ENCODE measurements at regions not wholly inside any gene's neighbourhood (a gene's known extent, or its start where the extent isn't known, plus 50 kb on each side); places are given as distances from the start of the nearest gene placed in this dataset.

- DNase-seq (ENCODE audit: low spot score): no peak
These were observed 103.3 kb upstream of the B3GAT1 start for GRCh38 chr11:134515081-134515960.

DNA sequence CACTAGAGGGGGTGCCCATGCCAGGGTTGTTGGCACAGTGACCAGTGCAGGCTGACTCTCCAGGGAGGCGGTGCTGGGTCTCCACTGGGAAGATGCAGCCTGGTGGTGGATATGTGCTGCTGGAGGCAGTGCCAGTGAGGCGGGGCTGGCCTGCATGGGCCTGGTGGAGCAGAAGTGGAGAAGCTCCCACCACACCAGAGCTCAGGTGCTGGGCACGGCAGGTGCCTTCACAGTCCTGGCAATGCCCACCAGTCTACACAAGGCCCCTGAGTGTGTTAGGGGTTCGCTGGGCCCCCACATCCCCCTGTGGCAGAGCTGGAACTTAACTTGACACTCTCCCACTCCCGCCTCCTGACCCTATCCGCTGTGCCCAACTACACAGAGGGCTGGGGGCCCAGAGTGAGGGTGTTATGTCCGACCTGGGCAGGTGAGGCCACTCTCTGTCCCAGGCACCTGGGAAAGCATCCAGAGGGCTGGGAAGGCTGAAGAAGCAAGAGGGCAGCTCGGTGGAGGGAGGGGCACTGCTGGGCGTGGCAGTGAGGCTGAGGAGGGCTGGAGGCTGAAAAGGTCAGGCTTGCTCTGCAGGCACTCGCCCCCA is 102.4 kb upstream of the B3GAT1 start:
- no peak for DNase-seq (ENCODE audit: low spot score)

DNA sequence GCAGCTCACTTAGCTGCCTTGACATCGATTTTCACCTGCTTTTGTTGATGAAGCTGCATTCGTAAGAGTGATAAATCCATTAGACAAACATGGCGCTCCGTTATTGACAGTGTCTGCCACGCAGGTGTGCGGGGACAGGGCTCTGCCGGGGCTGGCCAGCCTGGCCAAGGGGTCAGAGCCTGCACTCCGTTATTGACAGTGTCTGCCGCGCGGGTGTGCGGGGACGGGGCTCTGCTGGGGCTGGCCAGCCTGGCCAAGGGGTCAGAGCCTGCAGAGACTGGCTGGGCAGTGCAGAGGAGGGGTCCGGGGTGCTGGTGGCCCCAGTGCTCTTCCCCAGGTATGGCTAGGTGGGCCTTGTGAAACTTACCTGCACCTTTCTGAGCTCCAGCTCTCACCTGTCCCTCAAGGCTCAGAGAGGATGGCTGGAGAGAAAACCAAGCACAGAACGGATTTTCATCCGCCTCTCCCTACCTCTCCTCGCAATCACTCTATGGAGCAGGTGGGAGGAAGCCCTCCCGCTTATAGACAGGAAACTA is 101.6 kb upstream of the B3GAT1 start:
- DNase-seq (ENCODE audit: low spot score): no peak

- DNase-seq (ENCODE audit: low spot score): no peak
These were observed 100.8 kb upstream of the B3GAT1 start for GRCh38 chr11:134512571-134513538.

DNA sequence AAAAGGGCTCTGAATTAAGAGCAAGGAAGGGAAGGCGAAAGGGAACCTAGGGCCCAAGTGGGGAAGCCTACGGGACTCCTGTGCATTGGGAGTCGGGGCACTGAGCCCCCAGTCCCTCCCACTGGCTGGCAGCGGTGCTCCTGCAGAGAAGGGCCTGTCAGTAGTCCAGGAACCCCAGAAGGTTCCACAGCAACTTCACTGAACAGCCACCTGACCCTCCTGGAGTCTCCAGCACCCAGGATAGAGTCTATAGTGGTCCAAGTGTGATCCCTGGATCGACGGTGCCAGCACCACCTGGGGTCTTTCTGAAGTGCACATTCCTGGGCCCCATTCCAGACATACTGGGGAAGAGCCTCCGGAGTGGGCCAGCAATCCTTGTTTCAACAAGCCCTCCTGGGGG is 100.0 kb upstream of the B3GAT1 start:
- no peak for DNase-seq (ENCODE audit: low spot score)

DNA sequence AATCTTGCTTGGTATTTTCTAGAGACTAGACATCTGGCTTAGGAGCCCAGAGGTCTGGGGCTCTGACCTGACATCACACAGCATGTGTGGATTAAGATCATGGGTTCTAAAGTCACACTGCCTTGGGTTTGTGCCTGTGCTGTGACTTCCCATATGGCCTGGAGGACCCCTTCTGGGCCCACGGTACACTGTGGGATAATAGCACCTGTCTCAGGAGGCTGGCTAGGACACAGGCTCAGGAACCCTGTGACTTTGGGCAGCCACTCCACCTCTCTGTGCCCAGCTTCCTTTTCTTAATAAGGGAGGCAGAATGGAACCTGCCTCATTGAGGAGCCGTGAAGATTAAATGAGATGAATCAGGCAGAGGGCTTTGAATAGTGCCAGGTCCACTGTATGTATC is 99.2 kb upstream of the B3GAT1 start:
- no peak for DNase-seq (ENCODE audit: low spot score)

DNA sequence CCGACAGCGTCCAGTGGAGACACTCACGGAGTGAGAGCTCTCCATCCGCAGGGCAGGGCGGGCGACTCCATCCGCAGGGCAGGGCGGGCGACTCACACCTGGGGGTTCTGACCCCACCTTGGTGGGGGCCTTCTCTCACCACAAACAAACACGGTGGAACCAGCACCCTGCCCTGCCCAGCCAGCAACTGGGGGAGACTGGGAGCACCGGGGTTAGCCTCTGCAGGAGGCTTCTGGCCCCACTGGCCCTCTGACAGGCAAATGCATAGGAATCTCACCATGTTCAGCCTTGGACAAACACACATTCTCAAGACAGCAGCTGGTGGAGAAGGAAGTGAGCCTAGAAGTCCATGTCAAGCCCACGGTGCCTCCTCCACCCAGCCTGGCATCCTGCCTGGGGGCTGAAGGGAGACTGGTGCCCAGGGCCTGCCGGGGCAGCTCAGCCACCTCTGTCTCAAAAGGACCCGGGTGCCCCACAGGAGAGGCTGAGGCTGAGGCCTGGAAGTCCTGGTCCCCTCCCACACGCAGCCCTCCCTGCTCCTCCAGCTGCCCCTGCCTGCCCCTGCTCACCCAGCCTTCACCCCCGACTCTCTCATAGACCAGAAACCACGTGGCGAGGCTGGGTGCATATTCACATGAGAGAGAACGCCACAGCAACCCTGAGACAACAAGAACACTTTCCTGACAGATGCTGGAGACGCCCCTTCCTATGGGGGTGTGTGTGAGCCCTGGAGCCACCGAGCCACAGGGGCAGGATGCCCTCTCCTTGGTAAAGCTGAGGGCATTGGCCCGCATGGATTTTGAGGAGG is 98.4 kb upstream of the B3GAT1 start:
- no peak for DNase-seq (ENCODE audit: low spot score)

- DNase-seq (ENCODE audit: low spot score): no peak
These were observed 97.6 kb upstream of the B3GAT1 start for GRCh38 chr11:134509381-134510232.

- DNase-seq (ENCODE audit: low spot score): no peak
These were observed 96.4 kb upstream of the B3GAT1 start for GRCh38 chr11:134508219-134508990.

DNA sequence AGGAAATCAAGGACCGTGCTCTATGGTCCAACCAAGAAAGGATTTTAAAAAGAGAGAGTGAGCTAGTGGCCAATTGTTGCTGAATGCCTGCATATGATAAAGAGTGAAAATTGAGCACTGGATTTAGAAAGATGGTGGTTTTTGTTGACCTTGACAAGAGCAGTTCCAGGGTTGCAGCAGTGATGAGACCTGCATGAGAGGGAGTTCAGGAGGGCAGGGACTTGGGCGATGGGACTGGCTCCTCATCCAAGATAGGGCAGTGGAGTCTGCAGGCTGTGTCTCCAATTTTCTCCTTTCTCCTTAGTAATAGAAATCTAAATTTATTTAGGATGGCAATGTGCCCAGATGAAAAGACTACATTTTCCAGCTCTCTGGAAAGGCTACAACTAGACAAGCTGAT is 94.0 kb upstream of the B3GAT1 start:
- DNase-seq (ENCODE audit: low spot score): no peak

DNA sequence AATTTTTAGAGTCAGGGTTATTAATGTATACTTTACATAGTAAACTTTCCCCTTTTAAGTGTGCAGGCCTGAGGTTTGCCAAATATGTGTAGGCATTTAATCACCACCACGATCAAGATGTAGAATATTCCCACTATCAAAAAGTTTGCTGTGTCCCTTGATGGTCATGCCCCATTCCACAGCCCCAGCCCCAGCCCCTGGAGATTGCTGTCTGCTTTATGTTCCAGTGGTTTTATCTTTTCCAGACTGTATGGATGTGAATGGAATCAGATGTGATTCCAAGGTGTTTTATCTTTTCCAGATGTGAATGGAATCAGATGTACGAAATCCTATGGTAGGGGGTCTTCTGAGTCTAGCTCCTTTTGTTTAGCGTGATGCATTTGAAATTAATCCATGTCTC is 93.1 kb upstream of the B3GAT1 start:
- no peak for DNase-seq (ENCODE audit: low spot score)

GRCh38 chr11:134504146-134504905 is 92.3 kb upstream of the B3GAT1 start:
- no peak for DNase-seq (ENCODE audit: low spot score)

- no peak for DNase-seq (ENCODE audit: low spot score)
These were observed 91.6 kb upstream of the B3GAT1 start for GRCh38 chr11:134503596-134503995.

- DNase-seq (ENCODE audit: low spot score): no peak
These were observed 91.1 kb upstream of the B3GAT1 start for GRCh38 chr11:134503100-134503499.

GRCh38 chr11:134502153-134502550 is 90.1 kb upstream of the B3GAT1 start:
- no peak for DNase-seq (ENCODE audit: low spot score)

DNA sequence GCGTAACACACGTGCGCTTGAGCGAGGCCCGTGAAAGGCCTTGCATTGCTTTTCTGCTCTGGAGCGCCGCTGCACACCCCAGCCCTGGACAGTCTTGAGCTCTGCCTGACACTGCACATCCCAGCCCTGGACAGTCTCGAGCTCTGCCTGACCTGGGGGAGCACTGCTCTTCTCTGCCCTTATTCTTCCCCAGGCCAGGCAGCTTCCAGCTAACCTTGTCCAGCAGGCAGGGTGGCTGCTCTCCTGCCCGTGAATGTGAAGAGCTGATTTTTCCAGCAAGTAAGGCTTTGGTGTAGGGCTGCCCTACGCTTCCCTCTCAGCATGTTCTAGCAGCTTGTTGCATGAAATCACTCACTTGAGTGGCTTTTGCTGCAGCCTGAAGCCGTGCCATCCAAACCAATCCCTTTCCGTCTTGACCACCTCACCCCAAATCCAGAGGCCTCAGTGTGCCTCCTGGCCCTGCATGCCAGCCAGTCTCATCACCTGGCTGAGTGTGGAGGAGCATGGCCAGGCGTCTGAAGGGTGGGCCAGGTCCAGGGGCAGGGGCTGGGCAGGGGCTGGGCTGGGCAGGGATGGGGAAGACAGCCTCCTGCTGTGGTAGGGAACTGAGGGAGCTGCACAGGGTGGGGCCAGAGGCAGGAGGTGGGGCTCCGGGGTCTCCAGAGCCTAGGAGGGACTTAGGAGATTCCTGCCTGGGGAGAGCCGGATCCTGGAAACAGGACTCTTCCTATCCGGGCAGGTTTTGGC is 89.5 kb upstream of the B3GAT1 start:
- DNase-seq (ENCODE audit: low spot score): no peak

- no peak for DNase-seq (ENCODE audit: low spot score)
These were observed 88.6 kb upstream of the B3GAT1 start for GRCh38 chr11:134500621-134501020.

- no peak for DNase-seq (ENCODE audit: low spot score)
These were observed 87.9 kb upstream of the B3GAT1 start for GRCh38 chr11:134499990-134500389.

All from HuH-7.5 (cell line).